ENCODE measurements at regions not wholly inside any gene's neighbourhood (a gene's known extent, or its start where the extent isn't known, plus 50 kb on each side); places are given as distances from the start of the nearest gene placed in this dataset.

DNA sequence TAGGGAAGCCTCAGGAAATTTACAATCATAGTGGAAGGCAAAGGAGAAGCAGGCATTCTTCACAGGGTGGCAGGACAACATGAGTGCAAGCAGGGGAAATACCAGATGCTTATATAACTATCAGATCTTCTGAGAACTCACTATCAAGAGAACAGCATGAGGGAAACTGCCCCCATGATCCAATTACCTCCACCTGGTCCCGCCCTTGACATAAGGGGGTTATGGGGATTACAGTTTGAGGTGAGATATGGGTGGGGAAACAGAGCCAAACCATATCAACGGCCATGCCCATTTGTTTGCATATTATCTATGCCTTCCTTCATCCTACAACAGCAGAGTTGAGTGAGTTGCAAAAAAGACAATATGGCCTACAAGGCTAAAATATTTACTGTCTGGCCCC, 140.2 kb upstream of the CCDC196 start:
- no peak overlapping the region for H3K27ac ChIP-seq
- TF ChIP-seq ZFX (IDR thresholded peaks at IDR 0.05; ENCODE audit: borderline replicate concordance), result no peak
- TF ChIP-seq, protein P1, sequence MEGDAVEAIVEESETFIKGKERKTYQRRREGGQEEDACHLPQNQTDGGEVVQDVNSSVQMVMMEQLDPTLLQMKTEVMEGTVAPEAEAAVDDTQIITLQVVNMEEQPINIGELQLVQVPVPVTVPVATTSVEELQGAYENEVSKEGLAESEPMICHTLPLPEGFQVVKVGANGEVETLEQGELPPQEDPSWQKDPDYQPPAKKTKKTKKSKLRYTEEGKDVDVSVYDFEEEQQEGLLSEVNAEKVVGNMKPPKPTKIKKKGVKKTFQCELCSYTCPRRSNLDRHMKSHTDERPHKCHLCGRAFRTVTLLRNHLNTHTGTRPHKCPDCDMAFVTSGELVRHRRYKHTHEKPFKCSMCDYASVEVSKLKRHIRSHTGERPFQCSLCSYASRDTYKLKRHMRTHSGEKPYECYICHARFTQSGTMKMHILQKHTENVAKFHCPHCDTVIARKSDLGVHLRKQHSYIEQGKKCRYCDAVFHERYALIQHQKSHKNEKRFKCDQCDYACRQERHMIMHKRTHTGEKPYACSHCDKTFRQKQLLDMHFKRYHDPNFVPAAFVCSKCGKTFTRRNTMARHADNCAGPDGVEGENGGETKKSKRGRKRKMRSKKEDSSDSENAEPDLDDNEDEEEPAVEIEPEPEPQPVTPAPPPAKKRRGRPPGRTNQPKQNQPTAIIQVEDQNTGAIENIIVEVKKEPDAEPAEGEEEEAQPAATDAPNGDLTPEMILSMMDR (IDR thresholded peaks at IDR 0.05), result no peak

DNA sequence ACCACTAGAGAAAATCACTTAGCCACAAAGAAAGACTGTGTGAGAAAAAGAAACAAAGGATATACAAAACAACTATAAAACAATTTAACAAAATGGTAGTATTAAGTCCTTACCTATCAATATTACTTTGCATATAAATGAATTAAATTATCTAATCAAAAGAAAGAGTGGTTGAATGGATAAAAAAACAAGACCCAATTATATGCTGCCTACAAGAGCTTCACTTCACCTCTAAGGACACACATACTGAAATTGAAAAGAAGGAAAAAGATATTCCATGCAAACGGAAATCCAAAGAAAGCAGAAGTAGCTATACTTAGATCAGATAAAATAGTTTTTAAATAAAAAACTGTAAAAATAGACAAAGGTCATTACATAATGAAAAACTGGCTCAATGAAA, 134.9 kb upstream of the CCDC196 start:
- no peak overlapping the region for H3K27ac ChIP-seq
- TF ChIP-seq, protein P1 (IDR thresholded peaks at IDR 0.05), result no peak
- TF ChIP-seq ZFX (IDR thresholded peaks at IDR 0.05; ENCODE audit: borderline replicate concordance), result no peak

DNA sequence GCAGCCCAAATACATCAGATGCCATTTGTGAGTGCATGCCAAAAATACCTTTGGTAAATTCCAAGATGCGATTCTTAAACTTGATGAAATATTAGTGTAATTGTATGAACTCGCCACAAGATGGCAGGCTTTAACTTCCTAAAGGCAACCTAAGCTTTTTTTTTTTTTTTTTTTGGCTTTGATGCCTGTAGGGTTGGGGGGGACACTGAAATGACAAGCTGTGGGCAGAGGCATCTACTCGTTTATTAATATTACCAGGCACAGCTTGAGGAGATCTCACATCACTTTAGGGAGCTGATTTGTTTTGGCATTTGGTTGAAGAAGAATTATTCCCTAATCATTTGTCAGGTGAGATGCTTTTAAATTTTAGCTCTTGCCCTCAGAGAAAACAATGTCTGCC, 126.7 kb upstream of the CCDC196 start:
- TF ChIP-seq, protein P1 (IDR thresholded peaks at IDR 0.05), result peak; percentile 80
- no peak for TF ChIP-seq ZFX (IDR thresholded peaks at IDR 0.05; ENCODE audit: borderline replicate concordance)

DNA sequence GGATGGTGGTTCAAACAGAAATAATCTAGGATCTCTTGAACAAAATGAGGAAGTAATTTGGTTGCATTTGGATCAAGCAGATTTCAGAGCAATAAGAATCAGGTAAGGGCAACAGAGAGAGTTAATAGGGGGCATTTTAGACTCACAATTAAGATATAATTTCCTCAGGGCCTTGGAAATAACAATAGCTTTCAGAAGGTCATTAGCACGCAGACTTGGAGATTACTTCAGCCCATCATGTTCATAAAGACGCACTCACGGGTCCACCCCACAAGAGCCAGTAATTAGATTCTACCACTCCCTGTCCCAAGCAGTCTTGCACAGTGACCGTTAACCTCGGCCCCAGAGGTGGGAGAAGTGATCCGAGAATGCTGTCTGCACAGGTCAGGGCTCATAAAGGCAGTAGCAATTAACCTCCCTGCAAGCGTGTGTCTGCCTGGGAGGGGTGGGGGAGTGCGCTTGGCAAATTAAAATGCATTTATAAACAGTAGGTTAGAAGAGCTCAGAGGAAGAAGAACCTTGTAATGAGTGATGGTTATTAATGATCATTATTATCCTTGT, 125.7 kb upstream of the CCDC196 start:
- TF ChIP-seq ZFX (IDR thresholded peaks at IDR 0.05; ENCODE audit: borderline replicate concordance), result no peak
- TF ChIP-seq, protein P1 (IDR thresholded peaks at IDR 0.05), result no peak
- H3K27ac ChIP-seq, result no peak overlapping the region

More for the DNA sequence above, 126.7 kb upstream of the CCDC196 start:
- H3K27ac ChIP-seq, result no peak overlapping the region

DNA sequence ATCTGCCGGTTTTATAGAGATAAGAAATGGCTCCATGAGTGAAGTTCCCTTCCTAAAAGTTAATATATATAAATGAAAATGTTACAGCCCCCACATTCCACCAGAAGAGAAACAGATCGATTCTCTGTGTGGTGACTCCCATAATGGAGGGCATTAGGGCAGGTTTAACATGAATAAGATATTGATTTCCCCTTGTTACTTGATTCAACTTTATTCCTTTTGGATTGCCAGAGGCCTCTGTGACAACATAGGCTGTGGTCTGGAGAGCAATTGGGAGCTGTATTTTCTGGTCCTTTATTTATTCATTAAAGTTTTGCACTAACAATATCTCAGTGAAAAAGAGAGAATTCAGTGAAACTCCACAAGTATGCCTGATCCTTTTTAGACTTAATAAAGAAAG, 125.2 kb upstream of the CCDC196 start:
- no peak for TF ChIP-seq ZFX (IDR thresholded peaks at IDR 0.05; ENCODE audit: borderline replicate concordance)
- no peak overlapping the region for H3K27ac ChIP-seq

DNA sequence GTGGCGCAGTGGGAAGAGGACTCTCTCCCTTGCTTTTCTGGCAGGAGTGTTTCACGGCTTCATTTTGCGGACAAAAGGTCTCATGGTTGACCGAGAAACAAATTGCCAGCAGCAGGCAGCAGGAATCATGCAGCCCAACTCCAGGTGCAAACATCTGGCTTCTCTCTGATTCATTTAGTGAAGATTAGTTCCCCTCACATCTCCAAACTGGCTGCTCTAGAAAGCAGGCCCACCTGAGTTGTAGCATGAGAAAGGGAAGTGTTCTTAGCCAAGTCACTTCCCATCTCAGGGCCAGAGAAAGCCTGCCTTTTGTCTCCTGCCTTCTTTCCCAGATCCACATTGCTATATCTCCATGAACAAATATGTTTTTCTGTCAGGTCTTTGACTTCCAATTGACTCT, 120.8 kb upstream of the CCDC196 start:
- TF ChIP-seq, protein P1 (IDR thresholded peaks at IDR 0.05), result no peak
- no peak for TF ChIP-seq ZFX (IDR thresholded peaks at IDR 0.05; ENCODE audit: borderline replicate concordance)
- H3K27ac ChIP-seq, result no peak overlapping the region

DNA sequence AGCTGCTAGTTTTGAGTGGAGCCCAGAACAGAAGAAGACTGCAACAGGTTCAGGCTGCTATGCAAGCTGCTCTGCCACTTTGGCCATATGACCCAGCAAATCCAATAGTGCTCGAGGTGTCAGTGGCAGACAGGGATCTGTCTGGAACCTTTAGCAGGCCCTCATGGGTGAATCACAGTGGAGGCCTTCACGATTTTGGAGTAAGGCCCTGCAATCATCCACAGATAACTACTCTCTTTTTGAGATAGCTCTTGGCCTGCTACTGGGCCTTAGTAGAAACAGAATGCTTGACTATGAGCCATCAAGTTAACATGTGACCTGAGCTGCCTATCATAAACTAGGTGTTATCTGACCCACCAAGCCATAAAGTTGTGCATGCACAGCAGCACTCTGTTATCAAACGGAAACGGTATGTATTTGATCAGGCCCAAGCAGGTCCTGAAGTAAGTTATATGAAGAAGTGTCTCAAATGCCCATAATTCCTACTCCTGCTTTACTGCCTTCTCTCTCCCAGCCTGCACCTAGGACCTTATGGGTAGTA, 116.9 kb upstream of the CCDC196 start:
- TF ChIP-seq ZFX (IDR thresholded peaks at IDR 0.05; ENCODE audit: borderline replicate concordance), result no peak
- TF ChIP-seq, protein P1 (IDR thresholded peaks at IDR 0.05), result no peak
- no peak overlapping the region for H3K27ac ChIP-seq

DNA sequence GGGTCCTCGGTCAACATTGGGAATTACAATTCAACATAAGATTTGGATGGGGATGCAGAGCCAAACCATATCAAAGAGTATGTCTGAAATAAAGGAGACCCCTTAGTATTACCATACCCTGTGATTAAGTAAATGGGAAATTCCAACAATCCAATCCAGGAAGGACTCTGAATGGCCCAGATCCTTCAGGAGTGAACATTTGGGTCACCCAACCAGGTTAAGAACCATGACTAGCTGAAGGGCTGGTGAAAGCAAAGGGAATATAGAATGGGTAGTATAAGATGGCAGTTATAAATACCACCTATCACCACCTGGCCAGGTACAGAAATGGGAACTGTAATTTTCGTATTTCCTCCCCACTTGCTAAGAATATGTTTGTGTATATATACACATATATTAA, 114.4 kb upstream of the CCDC196 start:
- no peak overlapping the region for H3K27ac ChIP-seq
- no peak for TF ChIP-seq ZFX (IDR thresholded peaks at IDR 0.05; ENCODE audit: borderline replicate concordance)
- TF ChIP-seq, protein P1 (IDR thresholded peaks at IDR 0.05), result no peak

Data from 22Rv1 (cell line).